Pancreas (tissue), 10 donors: ENCODE measurements at regions not wholly inside any gene's neighbourhood (a gene's known extent, or its start where the extent isn't known, plus 50 kb on each side); places are given as distances from the start of the nearest gene placed in this dataset.

Experiments
- ATAC-seq, 4 donors: fragments of 200-7000 bp; cut with Tn5 transposase; one replicate each; pipeline versions ENCODE4 v1.8.0 to v1.9.1; 2020; ENCODE audit warnings: mild to moderate bottlenecking in 4 of 4, moderate library complexity in 4 of 4
- DNase-seq, 6 donors: peaks; one replicate each; pipeline ENCODE4 v3.0.0-alpha.2; 2020
- FAIRE-seq: peaks from 2 replicates; lab custom pipeline; 2012; peaks lifted over from hg19 to GRCh38; lab: Jason Lieb, UNC
- H3K27ac ChIP-seq, 4 donors: fragments of 200-600 bp; sonication (generic); 1 replicate in 3 of 4; 2 replicates in 1 of 4; pipeline versions ENCODE4 v1.5.0 to v1.8.0; 2020
- H3K27me3 ChIP-seq, 4 donors: fragments of 200-600 bp; one replicate each; pipeline ENCODE4 v1.8.0; 2021
- H3K36me3 ChIP-seq, 3 donors: fragments of 200-600 bp; sonication (generic) in 1 of 3; one replicate each; pipeline versions ENCODE4 v1.5.0 to v1.8.0; 2020 to 2021
- H3K4me1 ChIP-seq, 3 donors: fragments of 200-600 bp; one replicate each; pipeline ENCODE4 v1.8.0; 2021
- H3K4me3 ChIP-seq, 4 donors: fragments of 200-600 bp; sonication (generic) in 2 of 4; one replicate each; pipeline versions ENCODE4 v1.5.0 to v1.8.0; 2020 to 2021
- H3K9me3 ChIP-seq, 4 donors: fragments of 200-600 bp; one replicate each; pipeline ENCODE4 v1.8.0; 2021
- WGBS, 2 donors: extraction: QIAGEN DNeasy Blood & Tissue Kit; methylation state at CpG; one replicate each; pipeline ENCODE4 v1.1.7; 2013; 5-methylcytosine and 5-hydroxymethylcytosine counted together
- intact Hi-C, 3 donors: fragments of 100-400 bp; cut with DNase I; formaldehyde crosslinking; loops; one replicate each; pipeline versions ENCODE4 v1.11.1 to v1.14.2; 2022
- TF ChIP-seq, protein P1 (sequence below), 4 donors: fragments of 200-600 bp; sonication (generic) in 3 of 4; IDR thresholded peaks; one replicate each; pipeline versions ENCODE4 v1.5.0 to v1.8.0; 2021; ENCODE audit warnings: antibody characterized with exemption in 4 of 4
- donor health status: healthy with polysubstance abuse.
- donor health status: DM: no; HTN: no; CAD: no; lungs with moderate emphysema.
- donor health status: DM: no; HTN: no; CAD: no.
- donor health status: control.
- donor health status: control.
- donor health status: Bipolar disorder and iron deficiency.
- donor health status: DM: yes; HTN: yes; CAD: no.
- donor health status: DM: no; HTN: no; CAD: no.
- donor health status: DM: no; HTN: no; CAD: no.
- donor health status: DM: yes; HTN: yes; CAD: no.

DNA sequence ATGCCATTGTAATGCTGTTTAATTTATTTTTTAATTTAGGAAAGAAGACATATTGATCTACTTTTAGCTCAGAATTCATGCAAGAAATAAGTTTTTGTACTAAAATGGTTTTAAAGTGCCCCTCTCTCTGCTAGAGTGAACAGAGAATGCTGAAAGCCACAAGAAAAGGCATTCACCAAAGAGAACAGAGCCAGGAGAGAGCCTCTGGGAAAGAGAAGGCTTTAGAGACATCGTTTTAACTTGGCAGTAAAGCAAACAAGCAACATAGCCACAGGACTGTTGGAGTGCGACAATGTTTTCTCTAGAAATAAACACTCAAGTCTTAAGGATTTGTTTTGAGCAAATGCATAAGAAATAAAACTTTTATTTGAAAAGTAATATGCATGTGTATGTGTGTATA is 484.1 kb upstream of the CPEB2 start:
- Histone ChIP-seq H3K36me3 (no peaks in the 10 kb centered on the region), H3K4me3 (no peak overlapping the region), H3K4me1 (no peaks in the 10 kb centered on the region), H3K27me3 (no peaks in the 10 kb centered on the region), H3K9me3 (no peaks in the 10 kb centered on the region), H3K27ac (no peak overlapping the region)
- DNase-seq (no peak), ATAC-seq (no peak), FAIRE-seq (no peak)
- TF ChIP-seq, protein P1, sequence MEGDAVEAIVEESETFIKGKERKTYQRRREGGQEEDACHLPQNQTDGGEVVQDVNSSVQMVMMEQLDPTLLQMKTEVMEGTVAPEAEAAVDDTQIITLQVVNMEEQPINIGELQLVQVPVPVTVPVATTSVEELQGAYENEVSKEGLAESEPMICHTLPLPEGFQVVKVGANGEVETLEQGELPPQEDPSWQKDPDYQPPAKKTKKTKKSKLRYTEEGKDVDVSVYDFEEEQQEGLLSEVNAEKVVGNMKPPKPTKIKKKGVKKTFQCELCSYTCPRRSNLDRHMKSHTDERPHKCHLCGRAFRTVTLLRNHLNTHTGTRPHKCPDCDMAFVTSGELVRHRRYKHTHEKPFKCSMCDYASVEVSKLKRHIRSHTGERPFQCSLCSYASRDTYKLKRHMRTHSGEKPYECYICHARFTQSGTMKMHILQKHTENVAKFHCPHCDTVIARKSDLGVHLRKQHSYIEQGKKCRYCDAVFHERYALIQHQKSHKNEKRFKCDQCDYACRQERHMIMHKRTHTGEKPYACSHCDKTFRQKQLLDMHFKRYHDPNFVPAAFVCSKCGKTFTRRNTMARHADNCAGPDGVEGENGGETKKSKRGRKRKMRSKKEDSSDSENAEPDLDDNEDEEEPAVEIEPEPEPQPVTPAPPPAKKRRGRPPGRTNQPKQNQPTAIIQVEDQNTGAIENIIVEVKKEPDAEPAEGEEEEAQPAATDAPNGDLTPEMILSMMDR (IDR thresholded peaks at IDR 0.05) = no peak
- intact Hi-C loops = no loop called here
- WGBS, 2 donors = 36 to 48% methylated on average over 2 of the region's 2 CpGs

DNA sequence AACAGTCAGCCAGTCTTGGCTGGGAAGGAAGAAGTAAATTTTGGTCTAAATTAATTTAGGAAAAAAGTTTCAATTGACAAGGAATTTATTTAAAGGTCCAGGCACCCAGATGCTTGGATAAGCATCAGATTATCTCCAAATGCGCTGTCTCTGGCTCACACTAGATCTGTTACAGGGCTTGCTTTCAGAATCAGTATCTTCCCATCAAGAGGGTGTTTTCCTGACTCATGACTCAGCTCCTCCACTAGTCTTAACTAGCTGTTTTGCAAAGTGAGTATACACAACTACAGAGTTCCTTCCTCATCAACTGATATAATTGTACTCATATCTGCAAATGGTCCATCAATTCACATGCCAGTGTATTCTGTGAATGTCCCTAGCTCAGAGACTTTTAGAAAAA is 482.1 kb upstream of the CPEB2 start:
- Histone ChIP-seq H3K9me3 (no peaks in the 10 kb centered on the region), H3K27me3 (no peaks in the 10 kb centered on the region), H3K36me3 (no peaks in the 10 kb centered on the region), H3K4me3 (no peak overlapping the region), H3K27ac (no peak overlapping the region), H3K4me1 (no peaks in the 10 kb centered on the region)
- FAIRE-seq (no peak), ATAC-seq (no peak), DNase-seq (no peak)
- 84 to 91% methylated on average over 1 of the region's 1 CpG for WGBS, 2 donors
- TF ChIP-seq, protein P1 (IDR thresholded peaks at IDR 0.05) = no peak
- intact Hi-C loops = no loop called here

DNA sequence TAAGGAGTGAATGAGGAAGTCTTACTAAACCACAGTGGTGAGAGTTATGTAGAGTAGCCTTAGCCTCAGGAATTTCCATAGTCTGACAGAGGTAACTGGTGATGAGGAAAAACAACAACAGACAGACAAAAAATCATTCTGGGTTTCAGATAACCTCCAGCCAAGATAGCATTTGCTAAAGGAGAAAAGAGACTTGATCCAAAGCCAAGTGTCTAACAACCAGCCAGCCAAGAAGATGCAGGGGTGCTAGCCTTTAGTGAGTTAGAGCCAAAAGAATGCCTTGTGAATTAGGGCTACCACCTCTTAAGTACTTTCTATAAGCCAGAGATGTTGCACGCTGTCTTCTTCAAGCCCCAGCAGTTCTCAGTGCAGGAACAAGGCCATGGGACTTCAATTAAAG is 478.0 kb upstream of the CPEB2 start:
- FAIRE-seq (no peak), DNase-seq (no peak), ATAC-seq (no peak)
- no peaks in the 10 kb centered on the region for H3K36me3 ChIP-seq
- no peaks in the 10 kb centered on the region for H3K9me3 ChIP-seq
- intact Hi-C loops = no loop called here
- H3K4me1 ChIP-seq = no peaks in the 10 kb centered on the region
- H3K27me3 ChIP-seq = no peaks in the 10 kb centered on the region
- WGBS, 2 donors = 90 to 91% methylated on average over 1 of the region's 1 CpG
- TF ChIP-seq, protein P1 (IDR thresholded peaks at IDR 0.05) = no peak
- H3K4me3 ChIP-seq = no peak overlapping the region
- H3K27ac ChIP-seq = no peak overlapping the region

DNA sequence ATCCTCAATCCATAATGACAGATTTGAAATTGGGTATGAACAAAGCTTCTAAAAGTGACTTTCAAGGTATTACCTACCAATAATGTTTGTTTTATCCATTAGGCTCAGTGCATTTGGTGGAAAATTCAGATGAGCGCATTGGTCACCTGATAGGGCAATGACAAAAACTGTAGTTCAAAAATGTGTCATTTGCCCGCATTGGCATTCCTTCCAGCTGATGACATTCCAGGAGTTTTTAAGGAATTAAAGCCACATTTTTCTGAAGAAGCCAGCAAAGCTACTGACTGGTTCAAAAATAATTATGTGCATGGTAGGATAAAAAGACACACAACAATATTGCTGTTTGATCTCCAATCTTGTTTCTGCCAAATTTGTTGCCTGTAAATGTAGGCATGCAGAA is 473.4 kb upstream of the CPEB2 start:
- no peak overlapping the region for H3K27ac ChIP-seq
- intact Hi-C loops = no loop called here
- DNase-seq = no peak
- no peak for ATAC-seq
- H3K9me3 ChIP-seq = no peaks in the 10 kb centered on the region
- no peak overlapping the region for H3K4me3 ChIP-seq
- TF ChIP-seq, protein P1 (IDR thresholded peaks at IDR 0.05) = no peak
- H3K27me3 ChIP-seq = no peaks in the 10 kb centered on the region
- H3K36me3 ChIP-seq = no peaks in the 10 kb centered on the region
- no peak for FAIRE-seq
- H3K4me1 ChIP-seq = no peaks in the 10 kb centered on the region
- WGBS, 2 donors = 86 to 94% methylated on average over 2 of the region's 2 CpGs

DNA sequence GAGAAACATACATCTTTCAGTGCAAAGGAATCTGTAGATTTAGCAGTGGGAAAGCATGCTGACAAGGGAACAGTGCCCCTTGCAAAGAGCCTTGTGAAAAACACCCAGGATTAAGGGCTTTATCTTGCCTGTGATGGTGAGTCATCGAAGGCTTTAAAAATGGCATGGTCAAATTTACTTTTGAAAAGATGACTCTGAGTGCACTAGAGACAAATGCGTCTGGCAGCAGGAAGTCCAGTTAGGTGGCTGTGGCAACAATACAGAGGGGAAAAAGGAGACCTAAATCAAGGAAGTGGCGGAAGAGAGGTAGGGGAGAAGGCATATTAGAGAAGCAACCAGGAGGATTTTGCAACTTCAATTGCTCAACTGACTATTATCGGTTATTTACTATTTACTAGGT is 472.6 kb upstream of the CPEB2 start:
- Histone ChIP-seq H3K4me3 (no peak overlapping the region), H3K27ac (no peak overlapping the region), H3K9me3 (no peaks in the 10 kb centered on the region), H3K4me1 (no peaks in the 10 kb centered on the region), H3K27me3 (no peaks in the 10 kb centered on the region), H3K36me3 (no peaks in the 10 kb centered on the region)
- 63 to 65% methylated on average over 4 of the region's 4 CpGs for WGBS, 2 donors
- FAIRE-seq = no peak
- peak in 2 of 4 donors; percentile 25 to 37 for ATAC-seq
- TF ChIP-seq, protein P1 (IDR thresholded peaks at IDR 0.05) = no peak
- no peak for DNase-seq
- intact Hi-C loops = no loop called here
